Right atrium auricular region (tissue), 2 donors: ENCODE measurements at regions not wholly inside any gene's neighbourhood (a gene's known extent, or its start where the extent isn't known, plus 50 kb on each side); places are given as distances from the start of the nearest gene placed in this dataset.

Experiments used
- DNase-seq: peaks from one replicate; pipeline ENCODE4 v3.0.0-alpha.2; 2019; ENCODE audit warnings: low spot score
- H3K27ac ChIP-seq, 2 donors: fragments of 200-600 bp; sonication (generic); 1 replicate in 1 of 2; 2 replicates in 1 of 2; pipeline ENCODE4 v1.5.1; 2016 to 2019
- H3K27me3 ChIP-seq, 2 donors: fragments of 200-600 bp; sonication (generic); one replicate each; pipeline versions ENCODE4 v1.5.1 to v1.6.0; 2017 to 2019
- H3K36me3 ChIP-seq: fragments of 200-600 bp; sonication (generic); one replicate; pipeline ENCODE4 v1.5.1; 2016
- H3K4me1 ChIP-seq, 2 donors: fragments of 200-600 bp; sonication (generic); one replicate each; pipeline versions ENCODE4 v1.5.1 to v1.6.0; 2017 to 2019
- H3K4me3 ChIP-seq, 2 donors: fragments of 200-600 bp; sonication (generic); 1 replicate in 1 of 2; 2 replicates in 1 of 2; pipeline ENCODE4 v1.5.1; 2017 to 2019; ENCODE audit warnings: mild to moderate bottlenecking in 1 of 2, moderate library complexity in 1 of 2
- H3K9me3 ChIP-seq, 2 donors: fragments of 200-600 bp; sonication (generic); one replicate each; pipeline ENCODE4 v1.5.1; 2019
- TF ChIP-seq, protein P1 (sequence below), 2 donors: fragments of 200-600 bp; sonication (generic); IDR thresholded peaks; one replicate each; pipeline ENCODE4 v1.5.1; 2019; ENCODE audit warnings: antibody characterized with exemption in 2 of 2

DNA sequence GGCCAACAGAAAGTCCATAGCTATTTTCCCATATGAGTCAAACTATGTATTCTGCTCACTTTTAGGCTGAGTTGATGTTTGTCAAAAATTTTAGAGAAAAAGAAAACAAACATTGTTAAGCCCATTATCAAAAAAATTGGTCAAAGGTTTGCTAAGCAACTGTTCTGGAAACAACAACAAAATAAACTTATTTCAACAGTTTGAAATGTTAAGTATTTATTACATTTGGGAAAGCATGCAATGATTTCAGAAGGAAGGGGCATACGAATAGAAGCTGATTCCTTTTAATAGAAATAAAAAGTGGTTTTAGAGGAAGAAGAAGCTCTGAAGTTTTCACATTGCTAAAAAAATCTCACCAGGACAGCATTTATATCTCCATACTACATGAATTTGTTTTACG, 1837.5 kb upstream of the CELF4 start:
- no peaks in the 10 kb centered on the region for H3K36me3 ChIP-seq
- H3K27me3 ChIP-seq = no peaks in the 10 kb centered on the region
- TF ChIP-seq, protein P1, sequence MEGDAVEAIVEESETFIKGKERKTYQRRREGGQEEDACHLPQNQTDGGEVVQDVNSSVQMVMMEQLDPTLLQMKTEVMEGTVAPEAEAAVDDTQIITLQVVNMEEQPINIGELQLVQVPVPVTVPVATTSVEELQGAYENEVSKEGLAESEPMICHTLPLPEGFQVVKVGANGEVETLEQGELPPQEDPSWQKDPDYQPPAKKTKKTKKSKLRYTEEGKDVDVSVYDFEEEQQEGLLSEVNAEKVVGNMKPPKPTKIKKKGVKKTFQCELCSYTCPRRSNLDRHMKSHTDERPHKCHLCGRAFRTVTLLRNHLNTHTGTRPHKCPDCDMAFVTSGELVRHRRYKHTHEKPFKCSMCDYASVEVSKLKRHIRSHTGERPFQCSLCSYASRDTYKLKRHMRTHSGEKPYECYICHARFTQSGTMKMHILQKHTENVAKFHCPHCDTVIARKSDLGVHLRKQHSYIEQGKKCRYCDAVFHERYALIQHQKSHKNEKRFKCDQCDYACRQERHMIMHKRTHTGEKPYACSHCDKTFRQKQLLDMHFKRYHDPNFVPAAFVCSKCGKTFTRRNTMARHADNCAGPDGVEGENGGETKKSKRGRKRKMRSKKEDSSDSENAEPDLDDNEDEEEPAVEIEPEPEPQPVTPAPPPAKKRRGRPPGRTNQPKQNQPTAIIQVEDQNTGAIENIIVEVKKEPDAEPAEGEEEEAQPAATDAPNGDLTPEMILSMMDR (IDR thresholded peaks at IDR 0.05) = no peak
- H3K4me3 ChIP-seq = no peak overlapping the region
- H3K9me3 ChIP-seq = no peaks in the 10 kb centered on the region
- no peak overlapping the region for H3K27ac ChIP-seq
- H3K4me1 ChIP-seq = no peaks in the 10 kb centered on the region
- DNase-seq = no peak

DNA sequence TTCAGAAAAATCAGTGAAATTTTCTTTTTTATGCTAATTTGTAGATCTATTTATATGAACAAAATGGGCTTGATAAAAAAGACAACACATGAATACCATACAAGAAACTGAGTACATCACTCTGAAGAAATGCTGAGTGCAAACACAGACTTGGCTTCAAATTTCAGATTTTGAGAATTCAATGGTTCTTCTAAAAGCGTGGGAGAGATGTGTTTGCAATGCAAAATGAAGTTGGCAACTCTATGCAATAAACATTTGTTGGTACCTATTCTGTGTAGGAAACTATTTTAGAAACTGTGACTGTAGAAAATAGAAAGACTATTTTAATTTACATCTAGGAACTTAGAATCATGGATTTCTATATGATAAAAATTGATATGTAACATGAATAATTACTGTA, 1834.1 kb upstream of the CELF4 start:
- no peak overlapping the region for H3K27ac ChIP-seq
- no peaks in the 10 kb centered on the region for H3K27me3 ChIP-seq
- H3K4me1 ChIP-seq = no peaks in the 10 kb centered on the region
- TF ChIP-seq, protein P1 (IDR thresholded peaks at IDR 0.05) = no peak
- peaks cover 0 to 14% of the 10 kb centered on the region in 2 donors for H3K9me3 ChIP-seq
- no peak for DNase-seq
- H3K4me3 ChIP-seq = no peak overlapping the region
- H3K36me3 ChIP-seq = no peaks in the 10 kb centered on the region

DNA sequence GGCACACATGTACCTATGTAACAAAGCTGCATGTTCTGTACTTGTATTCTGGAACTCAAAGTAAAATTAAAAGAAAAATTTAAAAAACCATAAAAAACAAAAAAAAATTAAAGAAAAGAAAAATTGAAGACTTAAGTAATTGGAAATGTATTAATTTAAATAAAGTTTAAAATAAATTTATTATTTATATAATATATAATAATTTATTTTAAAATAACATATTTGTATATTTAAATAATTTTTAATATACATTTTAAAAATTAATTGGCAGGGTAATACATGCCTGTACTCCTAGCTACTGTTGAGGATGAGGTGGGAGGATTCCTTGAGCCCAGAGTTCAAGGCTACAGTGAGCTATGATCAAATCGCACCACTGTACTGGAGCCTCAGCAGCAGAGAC, 1830.6 kb upstream of the CELF4 start:
- DNase-seq = no peak
- no peaks in the 10 kb centered on the region for H3K36me3 ChIP-seq
- H3K4me3 ChIP-seq = no peak overlapping the region
- TF ChIP-seq, protein P1 (IDR thresholded peaks at IDR 0.05) = no peak
- peaks cover 0 to 14% of the 10 kb centered on the region in 2 donors for H3K9me3 ChIP-seq
- no peaks in the 10 kb centered on the region for H3K4me1 ChIP-seq
- no peaks in the 10 kb centered on the region for H3K27me3 ChIP-seq
- H3K27ac ChIP-seq = no peak overlapping the region

DNA sequence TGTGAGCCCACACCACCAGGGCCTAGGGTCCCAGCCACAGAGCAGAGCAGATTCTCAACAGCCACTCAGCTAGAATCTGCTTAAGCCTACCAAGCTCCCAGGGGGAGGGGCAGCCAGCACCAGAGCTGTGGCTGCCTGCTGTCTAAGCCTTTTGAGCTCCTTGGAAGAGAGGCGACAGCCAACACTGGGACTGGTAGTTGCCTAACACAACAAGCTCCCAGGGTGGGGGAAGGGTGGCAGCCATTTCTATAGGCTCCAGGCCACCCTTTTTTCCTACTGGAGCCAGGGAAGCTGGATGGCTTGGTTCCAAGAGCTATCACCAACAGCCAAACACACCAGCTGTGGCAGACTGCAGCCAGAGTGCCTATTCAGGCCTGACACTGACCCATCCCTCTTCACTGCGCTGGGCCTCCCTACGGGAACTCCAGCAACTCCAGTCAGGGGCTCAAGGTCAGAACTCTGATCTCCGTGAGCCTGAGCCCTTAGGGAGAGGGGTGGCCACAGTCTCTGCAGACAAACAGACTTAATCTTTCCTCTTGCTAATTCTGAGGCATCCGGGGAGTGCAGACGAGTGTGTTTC, 1824.3 kb upstream of the CELF4 start:
- no peak for DNase-seq
- Histone ChIP-seq H3K36me3 (no peaks in the 10 kb centered on the region), H3K27ac (no peak overlapping the region), H3K27me3 (no peaks in the 10 kb centered on the region), H3K9me3 (peaks cover 0 to 2% of the 10 kb centered on the region in 2 donors), H3K4me1 (no peaks in the 10 kb centered on the region), H3K4me3 (no peak overlapping the region)
- TF ChIP-seq, protein P1 (IDR thresholded peaks at IDR 0.05) = no peak

GRCh38 chr18:39380866-39381265, 1815.3 kb upstream of the CELF4 start:
- no peak for DNase-seq
- no peaks in the 10 kb centered on the region for H3K9me3 ChIP-seq
- H3K36me3 ChIP-seq = no peaks in the 10 kb centered on the region
- H3K27ac ChIP-seq = no peak overlapping the region
- H3K4me3 ChIP-seq = no peak overlapping the region
- H3K27me3 ChIP-seq = no peaks in the 10 kb centered on the region
- TF ChIP-seq, protein P1 (IDR thresholded peaks at IDR 0.05) = no peak
- no peaks in the 10 kb centered on the region for H3K4me1 ChIP-seq

DNA sequence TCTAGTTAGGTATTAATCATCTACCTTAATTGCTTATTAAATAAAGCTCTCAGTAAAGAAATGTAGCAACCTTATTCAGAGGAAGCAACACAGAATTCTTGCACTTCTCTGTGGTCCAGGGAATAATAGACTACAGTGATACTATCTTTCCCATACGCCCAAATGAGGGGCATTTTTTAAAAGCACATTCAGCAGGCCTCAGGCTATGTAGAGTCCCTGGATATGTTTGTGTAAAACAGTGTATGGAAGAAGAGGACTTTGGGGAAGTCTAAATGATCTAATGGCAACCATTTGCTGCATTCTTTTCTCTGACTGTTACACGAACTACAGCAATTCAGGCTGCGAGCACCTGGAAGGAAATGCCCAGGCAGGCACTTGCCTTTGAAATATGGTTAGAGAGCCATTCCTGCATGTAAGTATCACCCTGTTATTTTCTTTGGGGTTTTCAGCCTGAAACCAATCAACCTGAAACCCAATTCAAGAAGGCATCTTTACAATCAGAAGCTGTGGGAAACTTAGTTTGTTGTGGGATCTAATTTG, 1814.7 kb upstream of the CELF4 start:
- Histone ChIP-seq H3K27me3 (no peaks in the 10 kb centered on the region), H3K9me3 (no peaks in the 10 kb centered on the region), H3K36me3 (no peaks in the 10 kb centered on the region), H3K27ac (no peak overlapping the region), H3K4me1 (no peaks in the 10 kb centered on the region), H3K4me3 (no peak overlapping the region)
- no peak for DNase-seq
- TF ChIP-seq, protein P1 (IDR thresholded peaks at IDR 0.05) = no peak
